Loucy (cell line): ENCODE measurements at regions not wholly inside any gene's neighbourhood (a gene's known extent, or its start where the extent isn't known, plus 50 kb on each side); places are given as distances from the start of the nearest gene placed in this dataset.

Experiments
- CTCF ChIP-seq: fragments of 200-600 bp; sonication (generic); conservative IDR thresholded peaks from 2 replicates; pipeline ENCODE4 v1.5.1; 2014; ENCODE audit warnings: mild to moderate bottlenecking, antibody characterized with exemption, low read length
- EZH2phosphoT487 ChIP-seq: fragments of 200-600 bp; IDR thresholded peaks from 2 replicates; pipeline ENCODE4 v1.6.1; 2018; ENCODE audit warnings: antibody characterized with exemption, mild to moderate bottlenecking, moderate library complexity, borderline replicate concordance

- peak; percentile 99 for TF ChIP-seq CTCF
- no peak for TF ChIP-seq EZH2phosphoT487
Measured at GRCh38 chr18:47754311-47755101, 176.0 kb downstream of the SMAD2 start.
